ENCODE measurements at regions not wholly inside any gene's neighbourhood (a gene's known extent, or its start where the extent isn't known, plus 50 kb on each side); places are given as distances from the start of the nearest gene placed in this dataset.

DNA sequence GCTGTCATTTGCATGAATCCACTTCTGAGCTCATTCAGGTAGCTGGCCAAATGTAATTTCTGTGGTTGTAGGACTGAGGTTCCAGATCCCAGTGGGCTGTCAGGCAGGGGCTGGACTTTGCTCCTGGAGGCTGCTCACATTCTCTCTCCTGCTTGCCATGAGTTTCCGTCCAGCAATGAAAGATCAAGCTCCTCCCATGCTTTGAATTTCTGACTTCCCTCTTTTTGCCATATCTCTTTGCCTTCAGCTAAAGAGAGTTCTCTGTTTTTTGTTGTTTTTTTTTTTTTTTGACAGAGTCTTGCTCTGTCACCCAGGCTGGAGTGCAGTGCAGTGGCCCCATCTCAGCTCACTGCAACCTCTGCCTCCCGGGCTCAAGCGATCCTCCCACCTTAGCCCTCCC, 76.9 kb downstream of the ING1 start (continued):
- TF ChIP-seq, protein P1, sequence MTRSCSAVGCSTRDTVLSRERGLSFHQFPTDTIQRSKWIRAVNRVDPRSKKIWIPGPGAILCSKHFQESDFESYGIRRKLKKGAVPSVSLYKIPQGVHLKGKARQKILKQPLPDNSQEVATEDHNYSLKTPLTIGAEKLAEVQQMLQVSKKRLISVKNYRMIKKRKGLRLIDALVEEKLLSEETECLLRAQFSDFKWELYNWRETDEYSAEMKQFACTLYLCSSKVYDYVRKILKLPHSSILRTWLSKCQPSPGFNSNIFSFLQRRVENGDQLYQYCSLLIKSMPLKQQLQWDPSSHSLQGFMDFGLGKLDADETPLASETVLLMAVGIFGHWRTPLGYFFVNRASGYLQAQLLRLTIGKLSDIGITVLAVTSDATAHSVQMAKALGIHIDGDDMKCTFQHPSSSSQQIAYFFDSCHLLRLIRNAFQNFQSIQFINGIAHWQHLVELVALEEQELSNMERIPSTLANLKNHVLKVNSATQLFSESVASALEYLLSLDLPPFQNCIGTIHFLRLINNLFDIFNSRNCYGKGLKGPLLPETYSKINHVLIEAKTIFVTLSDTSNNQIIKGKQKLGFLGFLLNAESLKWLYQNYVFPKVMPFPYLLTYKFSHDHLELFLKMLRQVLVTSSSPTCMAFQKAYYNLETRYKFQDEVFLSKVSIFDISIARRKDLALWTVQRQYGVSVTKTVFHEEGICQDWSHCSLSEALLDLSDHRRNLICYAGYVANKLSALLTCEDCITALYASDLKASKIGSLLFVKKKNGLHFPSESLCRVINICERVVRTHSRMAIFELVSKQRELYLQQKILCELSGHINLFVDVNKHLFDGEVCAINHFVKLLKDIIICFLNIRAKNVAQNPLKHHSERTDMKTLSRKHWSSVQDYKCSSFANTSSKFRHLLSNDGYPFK (CRISPR knock-in tag; IDR thresholded peaks at IDR 0.05; ENCODE audit: borderline replicate concordance): no peak

GRCh38 chr13:110794209-110794608, 80.7 kb downstream of the ING1 start:
- intact Hi-C loops (cut with micrococcal nuclease; ENCODE audit: unreplicated experiment) (no loop called here), in situ Hi-C loops (cut with HindIII; ENCODE audit: extremely low pct_ligation_motif_present, low pct_unique_long_range_greater_than_20kb) (no loop called here)
- no TSS peak for BruUV-seq (replicated peaks)
- Histone ChIP-seq H3K36me3 (replicated peaks in 1 of 2; ENCODE audit: control insufficient read depth in 1 of 2, insufficient read depth in 2 of 2, low read length in 2 of 2) (no peaks in the 10 kb centered on the region), H3K79me2 (ENCODE audit: insufficient read depth, low read length) (no peaks in the 10 kb centered on the region), H3K27me3 (ENCODE audit: control insufficient read depth in 1 of 2, insufficient read depth in 2 of 2, low read length in 2 of 2) (peaks cover 0 to 31% of the 10 kb centered on the region in 2 experiments; a peak in 4 of 5 replicates), H4K20me1 (ENCODE audit: insufficient read depth, low read length) (no peaks in the 10 kb centered on the region), H3K4me2 (ENCODE audit: low read depth, low read length) (no peak overlapping the region), H3K27ac (ENCODE audit: extremely low read length, insufficient read depth, low read length) (no peak overlapping the region), H3K9ac (ENCODE audit: insufficient read depth, low read depth, low read length) (no peak overlapping the region), H2AFZ (ENCODE audit: low read length) (no peak overlapping the region), H3K9me3 (ENCODE audit: low read length) (peaks cover 10% of the 10 kb centered on the region; the same call in 1 of the 2 replicates), H3K4me1 (ENCODE audit: insufficient read depth, low read length) (peaks cover 16% of the 10 kb centered on the region), H3K4me3 (replicated peaks in 1 of 3; ENCODE audit: insufficient read depth in 1 of 3, low read depth in 2 of 3, low read length in 3 of 3) (no peak overlapping the region)
- no peak for ATAC-seq
- ChIA-PET POLR2A (no interaction called here), CTCF (ENCODE audit: low intra/inter-chr PET ratio, low total read pairs) (no interaction called here)
- no peak for FAIRE-seq
- 50% methylated on average over 1 of the region's 7 CpGs for WGBS (ENCODE audit: low lambda C conversion rate)
- TF ChIP-seq ZNF530 (CRISPR knock-in tag; IDR thresholded peaks at IDR 0.05; ENCODE audit: low read depth) (no peak), DNMT3B (CRISPR knock-in tag; conservative IDR thresholded peaks at IDR 0.05) (no peak), DMAP1 (CRISPR knock-in tag; IDR thresholded peaks at IDR 0.05) (no peak), BHLHE40 (IDR thresholded peaks at IDR 0.05; ENCODE audit: low read length) (no peak), ZNF547 (CRISPR knock-in tag; IDR thresholded peaks at IDR 0.05) (no peak)
- no peak for DNase-seq (ENCODE audit: low spot score)

Data from HepG2 (cell line).